NOMO-1 (cell line): ENCODE measurements at regions not wholly inside any gene's neighbourhood (a gene's known extent, or its start where the extent isn't known, plus 50 kb on each side); places are given as distances from the start of the nearest gene placed in this dataset.
"Not testable (repeated sequence)": the region's sequence is repeated elsewhere in the genome, so short reads cannot be mapped to it uniquely, and the experiment has no call there.

Experiments
- DNase-seq, 2 experiments: peaks; one replicate each; lab custom pipeline; 2025; ENCODE audit not compliant: unreplicated experiment in 2 of 2; lab: John Stamatoyannopoulos, UW

- no peak for DNase-seq
These were observed 178.3 kb upstream of the PLSCR5 start for GRCh38 chr3:146783446-146783845.

- DNase-seq, result no peak
These were observed 176.5 kb upstream of the PLSCR5 start for GRCh38 chr3:146781606-146782005.

- no peak for DNase-seq
These were observed 175.9 kb upstream of the PLSCR5 start for GRCh38 chr3:146781059-146781458.

GRCh38 chr3:146780251-146780650 is 175.1 kb upstream of the PLSCR5 start:
- no peak for DNase-seq

- no peak for DNase-seq
These were observed 172.8 kb upstream of the PLSCR5 start for GRCh38 chr3:146777941-146778340.

GRCh38 chr3:146772211-146772743 is 167.1 kb upstream of the PLSCR5 start:
- DNase-seq, result no peak

GRCh38 chr3:146770881-146771280 is 165.7 kb upstream of the PLSCR5 start:
- DNase-seq, result no peak

- no peak for DNase-seq
These were observed 165.2 kb upstream of the PLSCR5 start for GRCh38 chr3:146770301-146770700.

- DNase-seq, result no peak
These were observed 152.6 kb upstream of the PLSCR5 start for GRCh38 chr3:146757759-146758158.

GRCh38 chr3:146750196-146750595 is 145.1 kb upstream of the PLSCR5 start:
- DNase-seq, result no peak

- DNase-seq, result no peak
These were observed 142.8 kb upstream of the PLSCR5 start for GRCh38 chr3:146747928-146748327.

GRCh38 chr3:146747051-146747450 is 141.9 kb upstream of the PLSCR5 start:
- no peak for DNase-seq

- no peak for DNase-seq
These were observed 141.0 kb upstream of the PLSCR5 start for GRCh38 chr3:146746190-146746589.

- DNase-seq, result no peak
These were observed 134.1 kb upstream of the PLSCR5 start for GRCh38 chr3:146739203-146739671.

GRCh38 chr3:146732325-146732724 is 127.2 kb upstream of the PLSCR5 start:
- no peak for DNase-seq

GRCh38 chr3:146715170-146715569 is 110.0 kb upstream of the PLSCR5 start:
- no peak for DNase-seq

GRCh38 chr3:146712806-146713205 is 107.7 kb upstream of the PLSCR5 start:
- DNase-seq, result no peak

GRCh38 chr3:146709969-146710368 is 104.8 kb upstream of the PLSCR5 start:
- no peak for DNase-seq

- DNase-seq, result no peak
These were observed 100.1 kb upstream of the PLSCR5 start for GRCh38 chr3:146705225-146705624.

- DNase-seq, result no peak
These were observed 97.1 kb upstream of the PLSCR5 start for GRCh38 chr3:146702237-146702636.

- no peak for DNase-seq
These were observed 96.1 kb upstream of the PLSCR5 start for GRCh38 chr3:146701246-146701645.

- not testable (repeated sequence) for DNase-seq
These were observed 94.9 kb upstream of the PLSCR5 start for GRCh38 chr3:146700025-146700424.

GRCh38 chr3:146692254-146692653 is 87.1 kb upstream of the PLSCR5 start:
- no peak for DNase-seq
